NCI-H82 (cell line): ENCODE measurements at regions not wholly inside any gene's neighbourhood (a gene's known extent, or its start where the extent isn't known, plus 50 kb on each side); places are given as distances from the start of the nearest gene placed in this dataset.

Experiments
- DNase-seq: peaks from one replicate; lab custom pipeline; 2025; lab: John Stamatoyannopoulos, UW

DNA sequence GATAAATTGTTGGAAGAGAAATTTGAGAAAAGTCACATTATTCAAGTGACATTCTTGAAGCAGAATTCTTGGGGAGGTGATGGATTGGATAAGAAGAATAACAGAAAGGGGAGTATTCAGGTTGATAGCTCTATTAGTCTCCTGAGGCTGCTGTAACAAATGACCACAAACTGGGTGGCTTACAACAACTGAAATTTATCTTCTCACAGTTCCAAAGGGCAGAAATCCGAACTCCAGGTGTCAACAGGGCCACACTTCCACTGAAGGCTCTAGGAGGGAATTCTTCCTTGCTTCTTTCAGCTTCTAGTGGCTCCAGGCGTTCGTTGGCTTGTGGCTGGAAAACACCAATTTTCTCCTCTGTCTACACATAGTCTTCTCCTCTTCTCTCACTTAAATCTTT, 99.8 kb downstream of the TES start:
- DNase-seq = no peak

DNA sequence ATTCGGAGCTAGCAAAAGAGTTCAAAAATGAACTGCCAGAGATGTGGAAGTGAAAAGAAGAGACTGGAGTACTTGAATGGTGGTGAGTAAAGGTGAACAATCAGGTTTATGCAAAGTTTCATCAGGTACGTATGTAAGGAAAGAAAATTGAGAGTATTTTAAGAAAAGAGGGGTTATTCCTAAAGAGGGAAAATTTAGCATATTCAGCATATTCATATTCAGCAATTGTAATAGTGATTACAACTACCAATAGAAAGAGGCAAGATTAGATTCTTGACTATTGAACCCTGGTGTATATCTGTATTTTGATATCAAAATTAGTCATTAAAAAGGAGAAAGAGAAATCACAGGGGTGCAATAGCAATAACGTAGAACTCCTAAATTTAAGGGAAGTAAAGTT, 100.9 kb downstream of the TES start:
- DNase-seq = no peak

DNA sequence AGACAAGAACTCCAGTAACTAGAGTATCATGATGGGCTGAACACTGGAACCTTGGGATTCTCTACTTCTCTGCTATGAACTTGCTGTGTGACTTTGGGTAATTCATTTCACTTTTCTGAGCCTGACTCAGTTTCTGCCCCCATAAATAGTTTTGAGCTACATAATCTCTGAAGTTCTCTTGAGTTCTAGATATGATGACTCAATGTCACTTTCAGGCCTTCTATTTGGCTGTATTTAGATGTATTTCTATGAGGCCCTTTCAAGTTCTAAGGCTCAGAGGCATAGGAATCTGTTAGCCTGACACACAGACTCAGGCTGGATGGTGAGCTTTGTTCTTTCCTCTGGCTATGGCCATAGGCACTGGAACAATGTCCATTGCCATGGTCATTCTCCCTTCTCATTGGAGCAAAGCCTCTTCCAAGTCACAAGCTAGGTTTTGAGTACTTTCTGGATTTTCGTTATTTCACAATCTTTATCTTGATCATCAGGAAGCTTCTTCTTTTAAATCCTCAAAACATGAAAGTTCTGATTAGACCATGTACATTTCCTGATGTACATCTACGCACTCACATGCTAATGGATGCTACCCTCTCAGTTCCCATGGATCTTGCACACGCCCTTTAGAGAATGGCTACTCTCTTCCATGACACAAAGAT, 101.6 kb downstream of the TES start:
- DNase-seq = no peak

DNA sequence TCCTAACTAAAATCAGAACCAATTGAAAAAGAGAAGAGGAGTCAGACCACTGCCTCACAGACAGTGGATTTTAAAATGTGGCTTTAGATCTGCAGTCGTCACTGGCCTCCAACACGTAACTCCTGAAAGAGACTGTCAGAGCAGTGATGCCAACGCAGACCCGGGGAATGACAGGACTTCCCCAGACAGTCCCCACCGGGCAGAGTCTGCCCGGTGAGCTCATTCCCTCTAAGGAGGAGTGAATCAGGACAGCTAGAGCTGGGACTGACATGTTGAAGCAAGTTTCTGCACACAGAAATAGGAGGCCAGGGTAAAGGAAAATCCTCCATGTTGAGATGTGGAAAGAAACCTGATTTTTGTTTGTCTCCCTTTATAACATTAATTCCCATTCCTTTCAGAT, 105.0 kb downstream of the TES start:
- DNase-seq = no peak

DNA sequence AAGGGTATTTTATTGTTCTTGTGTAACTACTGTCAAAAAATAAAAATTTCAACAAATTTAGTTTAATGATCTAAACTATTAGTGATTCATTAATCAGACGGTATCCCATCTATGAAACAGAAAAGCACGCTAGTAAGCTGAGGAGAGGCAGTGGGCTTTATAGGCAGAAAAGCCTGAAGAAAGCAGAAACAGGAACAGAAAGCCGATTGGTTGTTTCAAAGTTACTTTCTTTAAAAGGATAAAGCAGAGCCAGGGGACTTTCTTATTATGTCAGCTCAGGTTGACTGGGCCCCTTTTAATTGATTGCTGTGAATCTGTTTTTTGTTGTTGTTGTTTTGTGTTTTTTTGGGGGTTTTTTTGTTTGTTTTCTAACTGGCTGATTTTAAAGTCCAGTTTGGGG, 105.5 kb downstream of the TES start:
- DNase-seq = no peak

DNA sequence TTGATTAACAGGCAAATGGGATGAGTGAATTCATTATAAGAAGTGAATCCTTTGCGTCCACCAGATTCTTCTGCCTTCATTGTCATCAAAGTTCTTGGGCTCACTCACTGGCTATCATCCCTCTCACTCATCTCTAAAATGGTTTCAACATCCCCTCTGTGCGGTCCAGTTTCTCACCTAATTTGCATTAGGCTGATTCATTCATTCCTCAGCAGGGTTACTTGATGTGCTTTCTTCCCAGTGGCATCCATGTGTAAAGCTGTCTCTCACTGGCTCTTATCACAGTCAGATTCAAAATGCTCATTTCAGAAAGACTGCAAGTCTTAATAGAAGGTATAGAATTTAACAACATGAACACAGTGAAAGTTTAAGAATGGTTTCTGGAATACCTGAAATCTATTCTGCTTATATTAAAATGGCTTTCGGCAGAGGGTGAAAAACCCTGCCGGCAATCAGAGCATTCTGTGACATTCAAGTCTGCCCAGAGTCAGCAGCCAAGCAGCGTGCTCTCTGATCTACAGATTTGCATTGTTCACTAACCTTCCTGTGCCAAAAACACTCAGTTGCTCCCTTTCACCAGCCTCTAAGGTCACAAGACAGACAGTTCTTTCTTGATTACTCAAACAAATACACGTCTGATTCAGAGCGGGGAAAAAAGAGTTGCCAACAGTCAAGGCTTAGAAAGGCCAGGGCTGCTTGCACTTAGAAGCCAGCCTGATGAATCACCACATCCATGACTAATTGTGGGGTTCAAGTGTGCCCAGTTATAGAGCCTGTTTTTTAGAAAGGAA, 106.7 kb downstream of the TES start:
- DNase-seq = no peak

DNA sequence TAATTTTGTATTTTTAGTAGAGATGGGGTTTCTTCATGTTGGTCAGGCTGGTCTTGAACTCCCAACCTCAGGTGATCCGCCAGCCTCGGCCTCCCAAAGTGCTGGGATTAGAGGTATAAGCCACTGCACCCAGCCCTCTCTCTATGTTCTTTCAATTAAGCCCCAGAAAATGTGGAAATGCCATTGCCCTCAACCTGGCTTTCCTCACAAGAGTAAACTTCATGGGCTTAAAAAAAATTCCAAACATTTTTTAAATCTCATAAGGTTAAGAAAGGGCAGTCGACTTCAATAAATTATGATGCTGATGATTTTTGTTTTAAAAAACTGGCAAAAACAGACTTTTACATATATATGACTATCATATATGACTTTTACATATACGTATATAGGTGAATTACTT, 107.6 kb downstream of the TES start:
- no peak for DNase-seq

DNA sequence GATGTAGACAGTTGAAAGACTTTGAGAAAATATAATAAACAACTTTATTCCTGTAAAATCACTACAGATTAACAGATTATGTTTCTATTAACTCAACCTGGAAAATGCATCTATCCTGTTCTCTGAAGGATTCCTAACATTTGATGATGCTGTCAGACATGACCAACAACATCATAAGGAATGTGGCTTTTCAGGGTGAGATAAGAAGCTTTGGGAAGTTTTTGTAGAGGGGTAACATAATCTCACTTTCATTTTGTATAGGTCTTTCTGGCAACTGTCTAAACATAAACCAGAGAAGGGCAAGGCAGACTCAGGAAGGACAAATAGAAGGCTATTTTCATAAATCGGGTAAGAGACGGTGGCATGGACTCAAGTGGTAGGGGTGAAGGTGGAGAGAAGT, 112.2 kb downstream of the TES start:
- no peak for DNase-seq

DNA sequence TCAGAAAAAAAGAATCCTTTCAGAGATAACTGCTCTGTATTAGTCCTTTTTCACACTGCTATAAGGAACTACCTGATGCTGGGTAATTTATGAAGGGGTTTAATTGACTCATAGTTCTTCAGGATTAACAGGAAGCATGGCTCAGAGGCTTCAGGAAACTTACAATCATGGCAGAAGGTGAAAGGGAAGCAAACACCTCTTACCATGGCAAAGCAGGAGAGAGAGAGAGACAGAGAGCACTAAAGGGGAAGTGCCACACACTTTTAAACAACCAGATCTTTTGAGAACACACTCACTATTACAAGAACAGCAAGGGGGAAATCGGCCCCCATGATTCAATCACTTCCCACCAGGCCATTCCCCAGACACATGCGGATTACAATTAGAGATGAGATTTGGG, 114.2 kb downstream of the TES start:
- DNase-seq = no peak

DNA sequence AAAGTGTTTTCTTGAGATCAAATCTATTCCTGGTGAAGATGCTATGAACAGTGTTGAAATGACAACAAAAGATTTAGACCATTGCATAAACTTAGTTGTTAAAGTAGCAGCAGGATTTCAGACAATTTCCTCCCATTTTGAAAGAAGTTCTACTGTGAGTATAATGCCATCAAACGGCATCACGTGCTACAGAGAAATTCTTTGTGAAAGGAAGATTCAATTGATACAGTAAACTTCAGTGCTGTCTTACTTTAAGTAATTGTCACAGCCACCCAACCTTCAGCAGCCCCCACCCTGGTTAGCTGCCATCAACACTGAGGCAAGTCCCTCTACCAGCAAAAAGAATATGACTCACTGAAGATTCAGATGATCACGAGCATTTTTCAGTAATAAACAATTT, 115.2 kb downstream of the TES start:
- no peak for DNase-seq

DNA sequence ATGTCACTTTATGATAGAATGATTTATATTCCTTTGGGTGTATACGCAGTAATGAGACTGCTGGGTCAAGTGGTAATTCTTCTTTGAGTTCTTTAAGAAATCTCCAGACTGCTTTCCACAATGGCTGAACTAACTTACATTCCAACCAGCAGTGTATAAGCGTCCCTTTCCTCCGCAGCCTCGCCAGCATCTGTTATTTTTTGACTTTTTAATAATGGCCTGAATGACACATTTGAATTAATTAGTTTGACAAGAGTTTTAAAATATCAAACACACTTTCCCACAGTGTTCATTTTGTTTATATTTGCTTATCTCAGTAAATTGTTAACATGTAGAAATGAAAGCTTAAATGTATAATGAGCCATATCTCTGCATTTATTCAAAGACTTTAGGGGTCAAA, 116.8 kb downstream of the TES start:
- no peak for DNase-seq

DNA sequence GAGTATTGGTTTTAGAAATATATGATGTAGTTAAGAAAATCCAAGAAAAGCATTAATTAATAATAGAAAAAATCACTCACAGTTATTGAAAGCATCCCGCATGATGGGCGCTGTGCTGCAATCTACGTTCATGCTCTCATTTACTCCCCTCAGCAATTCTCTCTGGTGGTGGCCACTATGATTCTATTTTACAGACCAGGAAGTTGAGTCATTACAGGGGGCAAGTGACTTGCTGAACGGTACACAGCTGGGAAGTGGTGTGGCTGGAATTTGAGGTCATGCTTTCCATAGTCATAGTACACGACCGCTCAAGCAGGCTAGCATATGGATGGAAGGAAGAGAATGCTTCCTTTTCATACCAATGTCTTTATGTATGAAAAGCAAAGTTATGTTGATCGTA, 117.4 kb downstream of the TES start:
- no peak for DNase-seq

DNA sequence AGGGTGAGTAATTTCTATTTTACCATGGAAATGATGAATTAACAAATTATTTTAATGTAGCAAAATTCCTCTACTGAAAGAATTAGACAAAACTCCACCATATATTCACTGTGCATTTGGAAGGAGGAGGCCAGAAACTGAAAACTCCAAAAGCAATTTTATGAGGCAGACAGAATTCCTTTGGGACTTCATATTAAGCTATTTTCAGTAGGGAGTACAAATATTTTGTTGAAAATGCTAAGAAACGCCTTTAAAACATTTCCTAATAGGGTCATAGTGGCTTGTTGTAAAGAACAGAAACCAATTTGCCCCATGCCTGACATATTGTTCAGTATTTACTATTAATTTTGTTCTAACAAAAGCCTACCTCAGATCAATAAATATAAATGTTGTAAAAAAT, 117.8 kb downstream of the TES start:
- DNase-seq = no peak

DNA sequence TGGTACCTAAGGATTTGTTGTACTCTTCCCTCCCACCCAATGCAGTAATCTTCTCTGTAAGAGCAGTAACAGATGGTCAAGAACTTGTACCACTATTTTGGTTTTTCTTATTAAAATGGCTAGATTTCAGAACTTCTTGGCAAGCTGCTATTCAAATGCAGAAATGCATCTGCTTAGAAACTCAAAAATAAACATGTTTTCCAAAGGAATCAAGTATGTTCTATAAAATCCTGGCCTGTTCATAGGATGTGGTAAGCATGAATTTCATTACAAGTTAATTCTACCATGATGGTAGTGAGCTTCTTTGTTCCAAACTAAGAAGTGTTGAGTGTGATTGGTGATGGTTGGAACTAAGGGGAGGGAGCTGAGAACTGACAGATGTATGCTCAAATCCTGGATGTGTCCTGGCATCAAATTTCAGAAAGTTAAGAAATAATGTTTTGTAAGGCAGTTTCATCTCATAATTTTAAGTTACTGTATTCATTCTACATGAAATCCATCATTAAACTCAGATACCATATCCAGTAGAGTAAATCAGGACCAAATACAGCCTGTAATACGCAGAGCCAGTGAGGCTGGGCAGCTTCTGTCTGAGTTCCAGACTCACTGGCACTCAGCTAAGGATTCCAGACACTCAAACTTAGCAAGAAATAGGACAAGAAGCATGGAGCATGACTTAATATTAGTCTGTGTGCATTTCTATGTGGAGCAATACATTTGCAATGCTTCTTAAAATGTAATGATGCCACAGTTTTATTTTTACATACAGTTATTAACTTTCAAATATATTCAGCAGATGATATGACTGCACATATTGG, 119.6 kb downstream of the TES start:
- no peak for DNase-seq

DNA sequence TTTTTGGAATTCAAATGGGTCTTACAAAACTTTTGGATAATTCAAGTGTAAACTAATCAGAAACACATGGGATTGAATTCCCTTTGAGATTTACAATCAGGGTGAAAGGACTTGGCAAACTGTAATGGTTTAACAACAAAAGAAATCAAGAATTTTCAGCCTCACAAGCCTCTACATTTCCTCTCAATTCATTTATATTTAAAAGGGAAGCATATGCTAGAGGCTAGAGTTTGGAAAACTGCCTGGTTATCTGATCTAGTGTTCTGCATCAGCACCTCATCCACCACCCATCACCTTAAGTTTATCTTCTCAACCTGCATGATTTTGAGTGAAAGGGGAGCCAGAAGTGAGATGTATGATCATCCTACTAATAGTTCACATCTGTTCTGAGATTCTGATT, 120.7 kb downstream of the TES start:
- DNase-seq = no peak

DNA sequence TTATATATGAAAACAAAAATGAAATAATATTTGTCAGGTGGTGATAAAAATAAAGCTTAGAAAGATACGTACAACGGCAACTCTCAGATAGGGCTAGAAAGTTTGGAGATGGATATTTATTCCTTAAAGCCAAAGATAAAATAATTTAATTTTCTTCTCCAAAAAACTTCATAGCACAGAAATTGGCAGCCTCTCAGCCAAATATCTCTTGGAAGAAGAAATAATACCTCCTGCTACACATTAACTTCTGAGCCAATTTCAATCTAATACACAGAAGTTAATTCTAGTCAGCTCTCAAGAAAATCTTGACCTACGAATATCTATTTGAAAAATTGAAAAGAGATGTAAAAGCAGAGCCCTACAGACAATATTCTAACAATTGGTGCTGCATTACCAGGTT, 122.4 kb downstream of the TES start:
- no peak for DNase-seq

DNA sequence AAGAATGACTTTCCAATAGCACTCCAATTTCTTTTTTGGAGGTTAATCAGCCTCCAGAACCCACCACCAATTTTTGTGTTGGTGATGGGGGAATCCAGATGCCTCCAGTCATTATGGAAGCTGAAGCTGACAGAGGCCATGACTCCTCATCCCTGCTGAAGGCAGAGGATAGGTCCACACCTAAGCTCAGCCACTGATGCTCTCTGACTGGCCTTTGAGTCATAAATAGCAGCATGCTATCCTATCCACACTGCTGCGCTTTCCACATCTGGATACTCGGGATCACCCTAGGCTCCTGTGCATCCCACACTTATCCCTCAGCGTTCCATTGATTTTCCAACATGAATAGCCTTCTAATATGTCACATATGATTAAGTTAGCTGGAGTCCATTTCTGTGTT, 124.2 kb downstream of the TES start:
- DNase-seq = no peak

DNA sequence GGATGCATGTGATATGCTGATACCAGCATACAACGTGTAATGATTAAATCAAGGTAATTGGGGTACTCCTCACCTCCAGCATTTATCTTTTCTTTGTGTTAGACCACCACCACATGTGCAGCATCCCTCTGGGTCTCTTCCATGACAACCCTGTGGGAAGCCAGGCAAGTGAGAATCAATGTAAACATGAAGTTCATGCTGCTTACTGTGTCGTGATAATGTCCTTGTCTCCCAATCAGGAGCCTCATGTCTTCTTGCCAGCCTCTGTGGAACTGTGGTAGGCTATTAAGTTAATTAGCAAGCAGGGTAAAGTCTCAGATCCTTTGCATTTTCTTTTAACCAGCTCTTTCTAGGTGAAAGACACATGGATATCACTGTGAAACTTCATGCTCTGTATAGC, 126.7 kb downstream of the TES start:
- no peak for DNase-seq

DNA sequence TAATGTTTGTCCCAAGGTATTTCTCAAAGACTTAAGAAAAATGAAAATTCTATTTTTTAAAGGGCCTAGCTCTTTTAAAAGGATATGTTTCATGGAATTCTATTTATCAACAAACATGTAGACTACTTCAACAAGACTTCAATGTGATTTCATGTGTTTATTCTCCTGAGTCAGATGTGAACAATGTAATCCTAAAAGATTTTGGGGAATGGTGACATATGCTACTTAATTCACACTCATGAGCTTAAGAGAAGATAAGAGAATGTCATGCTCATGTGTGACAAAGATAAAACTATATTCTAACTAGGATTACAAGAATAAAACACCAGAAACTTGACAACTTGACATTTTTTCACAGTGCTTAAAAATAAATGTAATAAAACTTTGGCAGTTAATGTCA, 127.5 kb downstream of the TES start:
- no peak for DNase-seq

DNA sequence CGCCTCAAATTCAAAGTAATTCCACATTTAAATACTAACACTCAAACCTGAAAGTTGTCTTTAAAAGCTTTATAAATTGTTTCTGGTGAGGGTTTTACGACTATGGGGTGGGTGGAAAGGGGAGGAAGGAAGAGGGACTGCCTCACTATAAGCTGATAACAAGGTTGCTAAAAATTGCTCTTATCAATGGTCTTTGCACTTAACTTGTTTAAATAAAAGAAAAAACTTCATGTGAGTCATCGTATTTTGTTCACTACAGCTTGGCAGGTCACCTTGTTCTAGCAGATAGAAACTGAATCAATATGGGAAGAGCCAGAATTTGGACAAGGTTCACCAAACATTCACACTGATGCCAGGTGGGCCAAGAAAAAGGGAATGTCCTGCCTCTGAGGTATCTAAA, 129.2 kb downstream of the TES start:
- DNase-seq = no peak

DNA sequence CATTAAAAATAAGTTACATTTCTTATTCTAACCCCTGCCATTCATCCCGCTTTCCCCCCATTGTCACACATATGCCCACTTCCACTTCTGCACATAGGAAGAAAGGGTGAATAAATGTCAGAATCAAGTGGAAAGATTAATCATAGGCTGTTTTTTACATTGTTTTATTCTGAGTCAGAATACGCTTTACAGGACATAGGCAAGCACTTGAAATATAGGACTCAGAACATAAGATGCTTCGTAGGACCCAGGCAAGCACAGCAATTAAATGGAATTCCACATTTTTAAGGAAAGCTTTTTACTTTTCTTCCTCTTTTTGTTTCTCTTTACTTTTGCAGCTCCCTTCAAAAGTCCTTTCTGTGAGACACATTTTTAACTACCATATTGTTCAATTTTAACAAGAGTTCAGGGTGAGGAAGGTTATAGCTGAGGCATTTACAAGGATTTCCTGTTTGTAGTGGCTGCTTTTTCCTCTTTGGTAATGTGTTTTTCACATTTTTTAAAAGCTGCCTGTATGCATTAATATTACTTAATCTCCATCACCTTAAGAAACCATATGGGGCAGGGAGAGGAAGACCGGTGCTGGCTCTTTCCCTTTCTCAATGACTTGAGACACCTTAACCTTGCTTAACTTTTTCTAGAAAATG, 130.0 kb downstream of the TES start:
- DNase-seq = no peak
